IMR-90 (cell line): ENCODE measurements at regions not wholly inside any gene's neighbourhood (a gene's known extent, or its start where the extent isn't known, plus 50 kb on each side); places are given as distances from the start of the nearest gene placed in this dataset.

Source experiments
- ATAC-seq: fragments of 200-7000 bp; cut with Tn5 transposase; 2 replicates; pipeline ENCODE4 v1.9.1; 2020; ENCODE audit warnings: low read depth, mild to moderate bottlenecking, moderate library complexity
- BruUV-seq: library from RNA; stranded (reverse); fragments of 400-500 nt; replicated peaks from 2 replicates; lab custom pipeline; 2021; lab: Mats Ljungman, UMichigan
- CTCF ChIA-PET: fragments of 300-600 bp; formaldehyde crosslinking; extraction: SDS; loops from one replicate; lab custom pipeline; 2021; ENCODE audit warnings: antibody characterized with exemption; lab: Yijun Ruan, JAX
- POLR2A ChIA-PET: fragments of 300-600 bp; sonication (Branson Sonifier 250); formaldehyde crosslinking; loops from one replicate; lab custom pipeline; 2022; ENCODE audit warnings: antibody characterized with exemption; ENCODE audit not compliant: unreplicated experiment; lab: Charles Lee
- DNase-seq: peaks from one replicate; pipeline ENCODE4 v3.0.0; 2013
- H2AFZ ChIP-seq: replicated peaks from 2 replicates; pipeline ENCODE3; 2013; ENCODE audit warnings: low read length, mild to moderate bottlenecking; ENCODE audit not compliant: poor library complexity
- H2AK5ac ChIP-seq: 2 replicates; pipeline ENCODE4 v1.6.1; 2013; ENCODE audit warnings: low read depth, low read length, inconsistent platforms
- H2AK9ac ChIP-seq: replicated peaks from 2 replicates; pipeline ENCODE3; 2013; ENCODE audit warnings: mild to moderate bottlenecking, low read depth, low read length, moderate library complexity; ENCODE audit not compliant: poor library complexity
- H2BK120ac ChIP-seq: 2 replicates; pipeline ENCODE4 v1.6.1; 2013; ENCODE audit warnings: low read depth, low read length, inconsistent platforms
- H2BK15ac ChIP-seq: 3 replicates; pipeline ENCODE4 v1.6.1; 2013; ENCODE audit warnings: low read depth, low read length, inconsistent platforms
- H2BK20ac ChIP-seq: 2 replicates; pipeline ENCODE4 v1.6.1; 2013; ENCODE audit warnings: low read depth, mild to moderate bottlenecking, inconsistent platforms, low read length, moderate library complexity
- H2BK5ac ChIP-seq: 2 replicates; pipeline ENCODE4 v1.6.1; 2013; ENCODE audit warnings: mild to moderate bottlenecking, low read depth, low read length, inconsistent platforms; ENCODE audit not compliant: poor library complexity, severe bottlenecking
- H3K14ac ChIP-seq: replicated peaks from 2 replicates; pipeline ENCODE4 v1.6.1; 2013; ENCODE audit warnings: low read depth, low read length, inconsistent platforms
- H3K18ac ChIP-seq: 2 replicates; pipeline ENCODE4 v1.6.1; 2013; ENCODE audit warnings: low read depth, low read length, control low read depth
- H3K23ac ChIP-seq: 2 replicates; pipeline ENCODE4 v1.6.1; 2013; ENCODE audit warnings: low read depth, low read length, inconsistent platforms
- H3K27ac ChIP-seq: 2 replicates; pipeline ENCODE4 v1.5.1; 2013; ENCODE audit warnings: mild to moderate bottlenecking, control low read depth, low read length; ENCODE audit not compliant: insufficient read depth
- H3K27me3 ChIP-seq: 2 replicates; pipeline ENCODE4 v1.6.1; 2013; ENCODE audit warnings: low read length; ENCODE audit not compliant: control insufficient read depth, insufficient read depth
- H3K36me3 ChIP-seq: 2 replicates; pipeline ENCODE4 v1.6.1; 2013; ENCODE audit warnings: low read length, mixed read lengths; ENCODE audit not compliant: control insufficient read depth, insufficient read depth
- H3K4ac ChIP-seq: 2 replicates; pipeline ENCODE4 v1.6.1; 2013; ENCODE audit warnings: low read depth, low read length, inconsistent platforms
- H3K4me1 ChIP-seq: 2 replicates; pipeline ENCODE4 v1.6.1; 2013; ENCODE audit warnings: low read length, mixed read lengths; ENCODE audit not compliant: control insufficient read depth, insufficient read depth
- H3K4me2 ChIP-seq: 2 replicates; pipeline ENCODE4 v1.6.1; 2013; ENCODE audit warnings: low read depth, mild to moderate bottlenecking, control low read depth, low read length, moderate library complexity
- H3K4me3 ChIP-seq: 2 replicates; pipeline ENCODE4 v1.5.1; 2013; ENCODE audit warnings: low read depth, mild to moderate bottlenecking, control low read depth, low read length, moderate library complexity; ENCODE audit not compliant: insufficient read depth
- H3K56ac ChIP-seq: 2 replicates; pipeline ENCODE4 v1.6.1; 2013; ENCODE audit warnings: low read length, inconsistent platforms; ENCODE audit not compliant: insufficient read depth; ENCODE audit errors: extremely low read depth
- H3K79me1 ChIP-seq, 2 experiments: 2 replicates each; pipeline ENCODE4 v1.6.1; 2013; ENCODE audit warnings: low read length in 2 of 2, inconsistent platforms in 1 of 2, low read depth in 1 of 2
- H3K9ac ChIP-seq: 2 replicates; pipeline ENCODE4 v1.6.1; 2013; ENCODE audit warnings: low read depth, low read length, control low read depth
- H3K9me1 ChIP-seq: 2 replicates; pipeline ENCODE4 v1.6.1; 2013; ENCODE audit warnings: low read length, inconsistent platforms; ENCODE audit not compliant: insufficient read depth
- H3K9me3 ChIP-seq: 2 replicates; pipeline ENCODE4 v1.6.1; 2013; ENCODE audit warnings: low read length; ENCODE audit not compliant: control insufficient read depth, insufficient read depth
- H4K20me1 ChIP-seq: 2 replicates; pipeline ENCODE4 v1.6.1; 2013; ENCODE audit warnings: low read length, inconsistent platforms; ENCODE audit not compliant: insufficient read depth
- H4K5ac ChIP-seq: 2 replicates; pipeline ENCODE4 v1.6.1; 2013; ENCODE audit warnings: mild to moderate bottlenecking, low read depth, low read length, control low read depth
- H4K8ac ChIP-seq, 2 experiments: 2 replicates each; pipeline ENCODE4 v1.6.1; 2013; ENCODE audit warnings: low read depth in 2 of 2, low read length in 2 of 2, control low read depth in 1 of 2, inconsistent platforms in 1 of 2
- H4K91ac ChIP-seq: 2 replicates; pipeline ENCODE4 v1.6.1; 2013; ENCODE audit warnings: low read depth, low read length, inconsistent platforms; ENCODE audit not compliant: insufficient read depth
- BHLHE40 ChIP-seq: fragments of 150-350 bp; IDR thresholded peaks from 2 replicates; pipeline ENCODE4 v1.6.1; 2016; ENCODE audit warnings: mild to moderate bottlenecking, low read depth, low read length
- CEBPB ChIP-seq: IDR thresholded peaks from 2 replicates; pipeline ENCODE4 v1.6.1; 2012; ENCODE audit warnings: low read depth, low read length, improper control_type of control experiment
- CHD1 ChIP-seq: IDR thresholded peaks from 2 replicates; pipeline ENCODE4 v1.6.1; 2012; ENCODE audit warnings: low read depth, low read length, improper control_type of control experiment
- CTCF ChIP-seq: conservative IDR thresholded peaks from 2 replicates; pipeline ENCODE4 v1.5.1; 2012; ENCODE audit warnings: mild to moderate bottlenecking, low read depth, low read length, improper control_type of control experiment
- FOS ChIP-seq: fragments of 150-350 bp; IDR thresholded peaks from 2 replicates; pipeline ENCODE4 v1.6.1; 2016; ENCODE audit warnings: low read depth, low read length
- MAFK ChIP-seq: IDR thresholded peaks from 2 replicates; pipeline ENCODE4 v1.6.1; 2012; ENCODE audit warnings: low read depth, low read length, improper control_type of control experiment
- MAZ ChIP-seq: IDR thresholded peaks from 2 replicates; pipeline ENCODE4 v1.6.1; 2012; ENCODE audit warnings: low read depth, mild to moderate bottlenecking, low read length, improper control_type of control experiment, moderate library complexity, borderline replicate concordance
- MXI1 ChIP-seq: IDR thresholded peaks from 2 replicates; pipeline ENCODE4 v1.6.1; 2012; ENCODE audit warnings: low read depth, mild to moderate bottlenecking, low read length, moderate library complexity, borderline replicate concordance
- NFE2L2 ChIP-seq: fragments of 150-350 bp; IDR thresholded peaks from 2 replicates; pipeline ENCODE4 v1.6.1; 2016; ENCODE audit warnings: low read depth, mild to moderate bottlenecking, low read length
- POLR2A ChIP-seq: IDR thresholded peaks from 2 replicates; pipeline ENCODE4 v1.6.1; 2012; ENCODE audit warnings: mild to moderate bottlenecking, low read depth, low read length
- RAD21 ChIP-seq: IDR thresholded peaks from 2 replicates; pipeline ENCODE4 v1.6.1; 2012; ENCODE audit warnings: low read length, improper control_type of control experiment
- RCOR1 ChIP-seq: IDR thresholded peaks from 2 replicates; pipeline ENCODE4 v1.6.1; 2012; ENCODE audit warnings: mild to moderate bottlenecking, low read length, improper control_type of control experiment; ENCODE audit not compliant: insufficient replicate concordance
- RFX5 ChIP-seq: IDR thresholded peaks from 2 replicates; pipeline ENCODE4 v1.8.0; 2012; ENCODE audit warnings: low read depth, mild to moderate bottlenecking, low read length, moderate library complexity
- SMC3 ChIP-seq: fragments of 150-350 bp; IDR thresholded peaks from 2 replicates; pipeline ENCODE4 v1.6.1; 2016; ENCODE audit warnings: low read depth, mild to moderate bottlenecking, antibody characterized with exemption, low read length, moderate library complexity
- WGBS, 2 experiments: methylation state at CpG; one replicate each; pipeline versions ENCODE4 v1.1.5 to v1.1.7; 2013; ENCODE audit warnings: missing lambda C conversion rate in 2 of 2; ENCODE audit not compliant: insufficient read length in 1 of 2; ENCODE audit errors: extremely low coverage in 2 of 2; 5-methylcytosine and 5-hydroxymethylcytosine counted together
- dilution Hi-C: fragments of 300-500 bp; cut with HindIII; formaldehyde crosslinking; loops from one replicate; pipeline ENCODE4 v1.14.3; 2018; ENCODE audit warnings: low sequenced_read_pairs; ENCODE audit not compliant: unreplicated experiment
- in situ Hi-C: fragments of 300-500 bp; cut with MboI; formaldehyde crosslinking; loops from 3 replicates; pipeline ENCODE4 v1.14.3; 2019; ENCODE audit warnings: low sequenced_read_pairs, inconsistent platforms, mixed read lengths
- intact Hi-C: fragments of 100-400 bp; cut with micrococcal nuclease; formaldehyde crosslinking; loops from 2 replicates; pipeline ENCODE4 v1.10.0; 2022
- TF ChIP-seq, protein P1 (sequence below): fragments of 150-350 bp; IDR thresholded peaks from 2 replicates; pipeline ENCODE4 v1.6.1; 2016; ENCODE audit warnings: low read depth, mild to moderate bottlenecking, low read length, moderate library complexity, borderline replicate concordance
- TF ChIP-seq, protein P2 (sequence below): fragments of 150-350 bp; IDR thresholded peaks from 2 replicates; pipeline ENCODE4 v1.6.1; 2017; ENCODE audit warnings: mild to moderate bottlenecking, antibody characterized with exemption, low read length, low read depth

GRCh38 chr10:62617652-62618051 lies 186.9 kb upstream of the ADO start:
- WGBS, 2 experiments: 93% methylated on average over 3 of the region's 9 CpGs; no CpG with 5 or more reads in 1 of the 2 experiments
- H4K91ac ChIP-seq: no peak overlapping the region
- dilution Hi-C loops (loop anchor here (25.0 kb wide), 1 partner anchor 545 kb away; no protein-coding TSS in a partner anchor), in situ Hi-C loops (loop anchor here (10.0 kb wide), 1 partner anchor 537 kb away; no protein-coding TSS in a partner anchor), intact Hi-C loops (no loop called here)
- H3K27ac ChIP-seq: no peak overlapping the region
- H2AK5ac ChIP-seq: peak overlapping the region; percentile 52; the same call in 1 of the 2 replicates
- H3K9ac ChIP-seq: no peak overlapping the region
- H2AK9ac ChIP-seq: peak overlapping the region; percentile 81
- H3K79me1 ChIP-seq: no peaks in the 10 kb centered on the region
- no peaks in the 10 kb centered on the region for H3K36me3 ChIP-seq
- no peak overlapping the region for H3K4me3 ChIP-seq
- no peak overlapping the region for H3K56ac ChIP-seq
- no peak overlapping the region for H2BK20ac ChIP-seq
- BruUV-seq: no TSS peak
- H4K8ac ChIP-seq: no peak overlapping the region
- no peak overlapping the region for H3K18ac ChIP-seq
- no peak overlapping the region for H3K23ac ChIP-seq
- H3K14ac ChIP-seq: no peak overlapping the region
- no peaks in the 10 kb centered on the region for H3K27me3 ChIP-seq
- H2BK120ac ChIP-seq: no peak overlapping the region
- H3K4me1 ChIP-seq: peaks cover 12% of the 10 kb centered on the region
- ATAC-seq (no peak), DNase-seq (no peak)
- no peak overlapping the region for H2BK5ac ChIP-seq
- H2BK15ac ChIP-seq: no peak overlapping the region
- no peaks in the 10 kb centered on the region for H4K20me1 ChIP-seq
- H3K9me3 ChIP-seq: no peaks in the 10 kb centered on the region
- H3K4me2 ChIP-seq: no peak overlapping the region
- H3K4ac ChIP-seq: no peak overlapping the region
- H3K9me1 ChIP-seq: peaks cover 7% of the 10 kb centered on the region; the same call in 1 of the 2 replicates
- no peak for TF ChIP-seq CHD1
- TF ChIP-seq MAZ: no peak
- TF ChIP-seq CTCF: no peak
- TF ChIP-seq NFE2L2: no peak
- TF ChIP-seq RAD21: no peak
- TF ChIP-seq POLR2A: no peak
- TF ChIP-seq, protein P1, sequence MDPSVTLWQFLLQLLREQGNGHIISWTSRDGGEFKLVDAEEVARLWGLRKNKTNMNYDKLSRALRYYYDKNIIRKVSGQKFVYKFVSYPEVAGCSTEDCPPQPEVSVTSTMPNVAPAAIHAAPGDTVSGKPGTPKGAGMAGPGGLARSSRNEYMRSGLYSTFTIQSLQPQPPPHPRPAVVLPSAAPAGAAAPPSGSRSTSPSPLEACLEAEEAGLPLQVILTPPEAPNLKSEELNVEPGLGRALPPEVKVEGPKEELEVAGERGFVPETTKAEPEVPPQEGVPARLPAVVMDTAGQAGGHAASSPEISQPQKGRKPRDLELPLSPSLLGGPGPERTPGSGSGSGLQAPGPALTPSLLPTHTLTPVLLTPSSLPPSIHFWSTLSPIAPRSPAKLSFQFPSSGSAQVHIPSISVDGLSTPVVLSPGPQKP: no peak
- no peak for TF ChIP-seq MAFK
- no peak for TF ChIP-seq RCOR1
- no peak for TF ChIP-seq BHLHE40
- TF ChIP-seq FOS: no peak
- TF ChIP-seq SMC3: no peak
- no peak for TF ChIP-seq CEBPB
- TF ChIP-seq, protein P2, sequence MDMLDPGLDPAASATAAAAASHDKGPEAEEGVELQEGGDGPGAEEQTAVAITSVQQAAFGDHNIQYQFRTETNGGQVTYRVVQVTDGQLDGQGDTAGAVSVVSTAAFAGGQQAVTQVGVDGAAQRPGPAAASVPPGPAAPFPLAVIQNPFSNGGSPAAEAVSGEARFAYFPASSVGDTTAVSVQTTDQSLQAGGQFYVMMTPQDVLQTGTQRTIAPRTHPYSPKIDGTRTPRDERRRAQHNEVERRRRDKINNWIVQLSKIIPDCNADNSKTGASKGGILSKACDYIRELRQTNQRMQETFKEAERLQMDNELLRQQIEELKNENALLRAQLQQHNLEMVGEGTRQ: no peak
- TF ChIP-seq RFX5: no peak
- TF ChIP-seq MXI1: no peak
- H2AFZ ChIP-seq: peak overlapping the region; percentile 46
- POLR2A ChIA-PET: no interaction called here
- CTCF ChIA-PET: no interaction called here
- no peak overlapping the region for H4K5ac ChIP-seq
